Heart left ventricle (tissue), 16 donors: ENCODE measurements at regions not wholly inside any gene's neighbourhood (a gene's known extent, or its start where the extent isn't known, plus 50 kb on each side); places are given as distances from the start of the nearest gene placed in this dataset.

ENCODE experiments used
- ATAC-seq, 4 donors: fragments of 200-7000 bp; cut with Tn5 transposase; one replicate each; pipeline ENCODE4 v1.9.1; 2020 to 2022; ENCODE audit warnings: moderate library complexity in 4 of 4, mild to moderate bottlenecking in 3 of 4, moderate number of reproducible peaks in 1 of 4
- DNase-seq, 5 donors: peaks; one replicate each; pipeline ENCODE4 v3.0.0-alpha.2; 2020
- H3K27ac ChIP-seq, 12 donors: fragments of 200-600 bp; sonication (generic) in 4 of 12; one replicate each; pipeline versions ENCODE4 v1.5.0 to v1.8.0; 2016 to 2022; ENCODE audit warnings: mild to moderate bottlenecking in 2 of 12
- H3K27me3 ChIP-seq, 9 donors: fragments of 200-600 bp; sonication (generic) in 2 of 9; one replicate each; pipeline versions ENCODE4 v1.5.1 to v1.8.0; 2016 to 2022; ENCODE audit warnings: mild to moderate bottlenecking in 3 of 9
- H3K36me3 ChIP-seq, 9 donors: fragments of 200-600 bp; sonication (generic) in 2 of 9; one replicate each; pipeline versions ENCODE4 v1.5.0 to v1.8.0; 2018 to 2022; ENCODE audit warnings: mild to moderate bottlenecking in 2 of 9
- H3K4me1 ChIP-seq, 12 donors: fragments of 200-600 bp; sonication (generic) in 4 of 12; one replicate each; pipeline versions ENCODE4 v1.5.0 to v1.8.0; 2016 to 2022; ENCODE audit warnings: mild to moderate bottlenecking in 3 of 12
- H3K4me3 ChIP-seq, 12 donors: fragments of 200-600 bp; sonication (generic) in 4 of 12; one replicate each; pipeline versions ENCODE4 v1.5.0 to v1.8.0; 2017 to 2022; ENCODE audit warnings: mild to moderate bottlenecking in 9 of 12, moderate library complexity in 4 of 12
- H3K9me3 ChIP-seq, 12 donors: fragments of 200-600 bp; sonication (generic) in 4 of 12; one replicate each; pipeline versions ENCODE4 v1.5.0 to v1.8.0; 2016 to 2022; ENCODE audit warnings: mild to moderate bottlenecking in 1 of 12
- CTCF ChIP-seq, 12 donors: fragments of 200-600 bp; sonication (generic) in 4 of 12; IDR thresholded peaks; one replicate each; pipeline versions ENCODE4 v1.5.0 to v1.8.0; 2018 to 2022; ENCODE audit warnings: antibody characterized with exemption in 12 of 12, mild to moderate bottlenecking in 5 of 12
- POLR2A ChIP-seq, 2 donors: fragments of 450-650 bp; IDR thresholded peaks; one replicate each; pipeline ENCODE4 v1.6.1; 2017; ENCODE audit warnings: antibody characterized with exemption in 2 of 2, mild to moderate bottlenecking in 2 of 2, moderate library complexity in 2 of 2
- WGBS, 4 donors: extraction: QIAGEN DNeasy Blood & Tissue Kit in 2 of 4; methylation state at CpG; one replicate each; pipeline versions ENCODE4 v1.1.5 to v1.1.7; 2013 to 2018; 5-methylcytosine and 5-hydroxymethylcytosine counted together
- intact Hi-C, 10 donors: fragments of 100-400 bp; cut with DNase I; formaldehyde crosslinking; loops; one replicate each; pipeline versions ENCODE4 v1.11.1 to v1.14.2; 2022
- donor health status: ischemic (EF 13 %, LVEDD 7.1; RV severe dilation, severe dysfunction).
- donor health status: healthy with polysubstance abuse.
- donor health status: DM: no; HTN: yes; CAD: no.
- donor health status: DM: no; HTN: no; CAD: no.
- donor health status: ischemic (EF 25% LVEDD 6.9; RV normal size, moderate dysfunction).
- donor health status: ischemic (EF 25% LVEDD 5.7; RV mildly dilated, moderate dysfunction).
- donor health status: healthy.
- donor health status: DM: yes; HTN: yes; CAD: no.
- donor health status: ischemic (EF 35%, LVEDD 5.7; RV mildly dilated, moderate dysfunction).
- donor health status: nonischemic (EF 11% LVEDD 7.7; RV severe dilation, severe dysfunction).
- donor health status: DM: yes; HTN: yes; CAD: no.
- donor health status: PGD.
- donor health status: ischemic (EF 29% LVEDD 5.4; RV normal size, mild dysfunction).
- donor health status: nonischemic (EF 23%, LVEDD 6.1; RV moderate dilation, normal function).

GRCh38 chr14:99075061-99075460, 196.9 kb downstream of the BCL11B start:
- Histone ChIP-seq H3K27me3 (peaks cover 0 to 21% (median 0%) of the 10 kb centered on the region in 9 donors), H3K36me3 (no peaks in the 10 kb centered on the region), H3K4me3 (no peak overlapping the region), H3K27ac (peak overlapping the region in 1 of 12 donors; percentile 37), H3K4me1 (no peaks in the 10 kb centered on the region), H3K9me3 (peaks cover 0 to 15% (median 4%) of the 10 kb centered on the region in 12 donors)
- DNase-seq (no peak), ATAC-seq (no peak)
- 81 to 89% (median 87%) methylated on average over 11 of the region's 11 CpGs for WGBS, 4 donors
- no peak for TF ChIP-seq CTCF (IDR thresholded peaks at IDR 0.05)
- TF ChIP-seq POLR2A (IDR thresholded peaks at IDR 0.05): no peak
- intact Hi-C loops: no loop called here

- no peak for ATAC-seq
- TF ChIP-seq POLR2A (IDR thresholded peaks at IDR 0.05) (no peak), CTCF (IDR thresholded peaks at IDR 0.05) (no peak)
- intact Hi-C loops: no loop called here
- Histone ChIP-seq H3K27ac (peak overlapping the region in 1 of 12 donors; percentile 37), H3K9me3 (peaks cover 0 to 19% (median 6%) of the 10 kb centered on the region in 12 donors), H3K4me1 (no peaks in the 10 kb centered on the region), H3K4me3 (no peak overlapping the region), H3K27me3 (peaks cover 0 to 21% (median 0%) of the 10 kb centered on the region in 9 donors), H3K36me3 (no peaks in the 10 kb centered on the region)
- DNase-seq: no peak
- 62 to 67% (median 64%) methylated on average over 5 of the region's 5 CpGs for WGBS, 4 donors
Observed at GRCh38 chr14:99075771-99076375, 196.1 kb downstream of the BCL11B start.

- 55 to 62% (median 58%) methylated on average over 8 of the region's 8 CpGs for WGBS, 4 donors
Observed at GRCh38 chr14:99077076-99077843, 194.7 kb downstream of the BCL11B start.

More at GRCh38 chr14:99077076-99077843, 194.7 kb downstream of the BCL11B start:
- Histone ChIP-seq H3K4me3 (no peak overlapping the region), H3K27ac (no peak overlapping the region), H3K27me3 (peaks cover 0 to 21% (median 0%) of the 10 kb centered on the region in 9 donors), H3K4me1 (no peaks in the 10 kb centered on the region), H3K9me3 (peaks cover 0 to 14% (median 1%) of the 10 kb centered on the region in 12 donors), H3K36me3 (no peaks in the 10 kb centered on the region)
- ATAC-seq (no peak), DNase-seq (no peak)
- TF ChIP-seq POLR2A (IDR thresholded peaks at IDR 0.05) (no peak), CTCF (IDR thresholded peaks at IDR 0.05) (no peak)
- intact Hi-C loops: no loop called here
